ENCODE measurements at regions not wholly inside any gene's neighbourhood (a gene's known extent, or its start where the extent isn't known, plus 50 kb on each side); places are given as distances from the start of the nearest gene placed in this dataset.

DNA sequence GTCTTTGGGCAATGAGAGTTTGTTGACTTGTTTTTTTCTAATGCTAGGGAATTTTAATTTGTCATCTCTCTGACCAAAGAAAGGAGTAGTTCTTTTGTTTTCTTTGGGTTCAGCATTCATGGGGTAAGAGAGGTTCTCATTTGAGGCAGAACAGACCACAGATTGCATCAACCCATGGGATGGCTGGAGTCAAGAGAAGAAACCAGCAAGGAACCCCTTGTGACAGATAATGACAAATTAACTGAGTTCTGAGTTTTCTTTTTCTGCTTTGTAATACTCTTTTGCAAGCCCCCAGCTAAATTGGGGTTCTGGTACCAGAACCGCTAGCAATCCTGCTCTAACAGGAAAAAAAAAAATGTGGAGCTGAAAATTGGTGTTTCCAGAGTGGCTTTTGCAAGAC lies 864.1 kb downstream of the DIAPH3 start:
- TF ChIP-seq CTCF (IDR thresholded peaks at IDR 0.05; ENCODE audit: insufficient read depth, low read depth, low read length) (no peak), EZH2 (IDR thresholded peaks at IDR 0.05; ENCODE audit: insufficient read depth, low read length) (no peak)
